ENCODE measurements at regions not wholly inside any gene's neighbourhood (a gene's known extent, or its start where the extent isn't known, plus 50 kb on each side); places are given as distances from the start of the nearest gene placed in this dataset.

DNA sequence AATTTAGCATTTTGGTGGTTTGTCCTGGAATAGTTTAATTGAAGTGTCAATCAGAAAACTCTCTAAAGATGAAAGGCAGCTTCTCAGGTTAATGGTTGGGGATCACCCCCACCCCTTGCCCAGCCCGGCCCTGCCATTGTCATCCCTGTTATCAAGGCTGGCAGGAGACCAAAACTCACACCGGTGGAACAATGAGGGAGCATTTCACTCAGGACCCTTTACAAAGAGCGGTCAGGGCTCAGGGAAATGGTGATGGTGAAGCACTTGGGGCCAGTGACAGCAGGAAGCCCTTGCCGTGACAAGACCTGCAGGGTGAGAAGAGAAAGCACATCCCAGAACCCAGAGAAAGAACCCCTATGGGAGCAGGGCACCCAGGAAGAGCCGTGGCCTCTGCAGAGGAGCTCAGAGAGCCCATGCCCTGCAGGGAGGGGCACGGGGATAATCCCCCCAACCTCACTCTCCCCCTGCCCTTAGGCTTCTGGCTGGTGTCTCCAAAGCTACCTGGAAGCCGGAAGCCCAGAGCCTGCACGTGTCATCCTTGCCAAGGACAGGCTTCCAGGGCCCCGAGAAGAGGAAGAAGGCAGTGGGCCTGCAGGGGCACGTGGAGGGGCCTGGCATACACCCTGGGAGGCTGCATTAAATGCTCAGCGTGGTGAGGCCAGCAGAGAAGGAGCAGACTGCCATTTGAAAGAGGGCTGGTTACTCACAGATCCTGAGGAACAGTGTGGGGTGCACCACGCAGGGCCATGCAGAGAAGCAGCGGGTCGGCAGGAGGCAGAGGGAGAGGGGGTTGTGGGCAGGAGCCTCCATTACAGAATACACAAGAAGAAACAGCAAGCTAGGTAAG, 80.6 kb upstream of the PRR20G start:
- TF ChIP-seq, protein P1, sequence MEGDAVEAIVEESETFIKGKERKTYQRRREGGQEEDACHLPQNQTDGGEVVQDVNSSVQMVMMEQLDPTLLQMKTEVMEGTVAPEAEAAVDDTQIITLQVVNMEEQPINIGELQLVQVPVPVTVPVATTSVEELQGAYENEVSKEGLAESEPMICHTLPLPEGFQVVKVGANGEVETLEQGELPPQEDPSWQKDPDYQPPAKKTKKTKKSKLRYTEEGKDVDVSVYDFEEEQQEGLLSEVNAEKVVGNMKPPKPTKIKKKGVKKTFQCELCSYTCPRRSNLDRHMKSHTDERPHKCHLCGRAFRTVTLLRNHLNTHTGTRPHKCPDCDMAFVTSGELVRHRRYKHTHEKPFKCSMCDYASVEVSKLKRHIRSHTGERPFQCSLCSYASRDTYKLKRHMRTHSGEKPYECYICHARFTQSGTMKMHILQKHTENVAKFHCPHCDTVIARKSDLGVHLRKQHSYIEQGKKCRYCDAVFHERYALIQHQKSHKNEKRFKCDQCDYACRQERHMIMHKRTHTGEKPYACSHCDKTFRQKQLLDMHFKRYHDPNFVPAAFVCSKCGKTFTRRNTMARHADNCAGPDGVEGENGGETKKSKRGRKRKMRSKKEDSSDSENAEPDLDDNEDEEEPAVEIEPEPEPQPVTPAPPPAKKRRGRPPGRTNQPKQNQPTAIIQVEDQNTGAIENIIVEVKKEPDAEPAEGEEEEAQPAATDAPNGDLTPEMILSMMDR (IDR thresholded peaks at IDR 0.05; ENCODE audit: extremely low read depth, missing control alignments) = no peak
- no peak for DNase-seq (ENCODE audit: low spot score)

DNA sequence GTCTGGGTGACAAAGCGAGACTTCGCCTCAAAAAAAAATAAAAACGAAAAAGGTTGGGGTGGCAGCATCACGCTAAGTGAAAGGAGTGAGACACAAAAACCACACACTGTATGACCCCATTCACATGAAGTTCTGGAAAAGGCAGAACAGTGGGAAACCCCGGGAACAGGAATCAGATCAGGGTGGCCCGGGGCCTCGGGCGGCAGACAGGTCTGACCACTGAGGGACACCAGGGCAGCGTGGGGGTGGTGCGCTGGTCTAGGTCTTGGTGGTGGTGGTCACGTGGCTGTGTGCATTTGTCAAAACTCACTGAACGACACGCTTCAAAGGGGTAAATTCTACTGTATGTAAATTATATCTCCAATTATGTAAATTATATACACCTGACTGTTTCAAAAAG, 79.7 kb upstream of the PRR20G start:
- TF ChIP-seq, protein P1 (IDR thresholded peaks at IDR 0.05; ENCODE audit: extremely low read depth, missing control alignments) = no peak
- DNase-seq (ENCODE audit: low spot score) = no peak

DNA sequence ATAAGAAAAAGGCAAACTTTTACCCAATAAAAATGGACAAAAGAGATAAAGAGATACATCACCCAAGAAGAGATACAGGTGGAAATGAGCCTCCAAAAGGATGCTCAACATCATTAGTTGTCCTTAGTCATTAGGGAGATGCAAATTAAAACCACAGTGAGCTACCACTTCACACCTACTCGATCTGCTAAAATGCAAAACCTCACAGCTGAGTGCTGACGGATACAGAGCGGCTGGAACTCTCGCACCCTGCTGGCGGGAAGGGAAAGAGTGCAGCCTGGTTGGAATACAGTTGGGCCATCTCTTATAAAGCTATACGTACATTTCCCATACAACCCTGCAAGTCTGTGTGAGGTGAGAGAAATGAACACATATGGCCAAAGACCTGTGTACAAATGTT, 78.5 kb upstream of the PRR20G start:
- TF ChIP-seq, protein P1 (IDR thresholded peaks at IDR 0.05; ENCODE audit: extremely low read depth, missing control alignments) = no peak
- DNase-seq (ENCODE audit: low spot score) = no peak

DNA sequence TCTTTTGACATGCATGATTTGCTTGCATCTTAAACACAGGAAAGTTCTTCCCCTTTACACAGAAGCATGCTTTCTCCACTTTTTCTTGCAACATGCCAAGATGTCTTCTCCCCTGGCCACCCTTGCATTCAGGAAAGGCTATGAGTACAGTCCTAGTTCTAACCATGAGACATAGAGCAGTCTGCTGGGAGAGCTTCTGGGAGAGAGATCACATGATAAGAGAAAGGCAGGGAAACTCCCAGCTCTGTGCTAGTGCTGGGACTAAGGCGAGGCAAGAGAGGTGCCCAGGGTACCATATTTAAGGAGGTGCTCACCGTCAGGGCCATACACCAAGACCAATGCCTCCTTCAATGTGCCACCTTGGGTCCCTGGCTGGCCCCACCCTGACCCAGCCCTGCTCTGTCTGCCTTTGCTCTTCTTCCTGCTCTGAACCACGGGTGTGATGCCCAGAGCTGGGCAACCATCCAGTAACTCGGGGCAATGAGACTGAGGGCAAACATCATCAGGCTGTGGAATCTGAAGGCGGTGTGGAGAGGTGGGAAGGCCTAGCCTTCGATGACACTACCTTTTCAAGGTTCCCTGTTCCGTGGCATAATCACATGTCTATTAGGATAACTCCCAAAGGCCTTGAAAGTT, 77.4 kb upstream of the PRR20G start:
- DNase-seq (ENCODE audit: low spot score) = no peak
- TF ChIP-seq, protein P1 (IDR thresholded peaks at IDR 0.05; ENCODE audit: extremely low read depth, missing control alignments) = no peak

GRCh38 chr3:127363891-127364290, 76.0 kb upstream of the PRR20G start:
- no peak for DNase-seq (ENCODE audit: low spot score)
- TF ChIP-seq, protein P1 (IDR thresholded peaks at IDR 0.05; ENCODE audit: extremely low read depth, missing control alignments) = no peak

- TF ChIP-seq, protein P1 (IDR thresholded peaks at IDR 0.05; ENCODE audit: extremely low read depth, missing control alignments) = no peak
- DNase-seq (ENCODE audit: low spot score) = no peak
Observed at GRCh38 chr3:127363171-127363570, 75.3 kb upstream of the PRR20G start.

DNA sequence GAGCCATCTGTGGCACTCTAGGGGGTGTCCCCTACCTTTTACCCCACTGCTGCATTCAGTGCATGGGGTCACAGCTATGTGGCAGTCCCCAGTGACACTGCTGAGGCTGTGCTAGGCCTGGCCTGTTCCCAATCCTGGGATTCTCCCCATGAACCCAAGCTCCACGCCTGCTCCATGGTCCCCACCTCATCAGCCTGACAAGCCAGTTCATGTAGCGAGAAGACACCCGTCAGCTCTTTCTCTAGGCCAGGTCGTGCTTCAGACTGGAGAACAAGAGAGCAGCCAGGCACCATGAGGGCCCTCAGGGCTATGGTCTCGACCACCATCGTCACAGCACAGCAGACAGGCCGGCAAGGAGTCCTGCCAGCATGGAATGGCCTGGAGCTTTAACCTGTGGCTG, 72.8 kb upstream of the PRR20G start:
- TF ChIP-seq, protein P1 (IDR thresholded peaks at IDR 0.05; ENCODE audit: extremely low read depth, missing control alignments) = no peak

More for the DNA sequence above, 72.8 kb upstream of the PRR20G start:
- DNase-seq (ENCODE audit: low spot score) = no peak

All from GM20000 (cell line).